Endothelial cell of umbilical vein (primary cell): ENCODE measurements at regions not wholly inside any gene's neighbourhood (a gene's known extent, or its start where the extent isn't known, plus 50 kb on each side); places are given as distances from the start of the nearest gene placed in this dataset.

ENCODE experiments used
- EZH2 ChIP-seq: IDR thresholded peaks from 2 replicates; pipeline ENCODE4 v1.6.1; 2012; ENCODE audit warnings: borderline replicate concordance, low read depth, mild to moderate bottlenecking, moderate library complexity, low read length, inconsistent platforms; ENCODE audit not compliant: severe bottlenecking
- JUN ChIP-seq: IDR thresholded peaks from 2 replicates; pipeline ENCODE4 v1.6.1; 2011; ENCODE audit warnings: borderline replicate concordance, low read depth; ENCODE audit not compliant: insufficient read length, insufficient read depth
- MYC ChIP-seq: IDR thresholded peaks from one replicate; pipeline ENCODE4 v1.6.1; 2011; ENCODE audit warnings: mild to moderate bottlenecking, low read depth, low read length
- POLR2A ChIP-seq: IDR thresholded peaks from 2 replicates; pipeline ENCODE4 v1.6.1; 2012; ENCODE audit warnings: low read depth, mild to moderate bottlenecking, control low read depth, low read length
- POLR2AphosphoS5 ChIP-seq: IDR thresholded peaks from 2 replicates; pipeline ENCODE4 v1.6.1; 2012; ENCODE audit warnings: low read depth, mild to moderate bottlenecking, control low read depth, low read length, moderate library complexity; ENCODE audit not compliant: insufficient read depth
- TF ChIP-seq, protein P1 (sequence below), 2 donors: IDR thresholded peaks; 1 replicate in 1 of 2; 2 replicates in 1 of 2; pipeline ENCODE4 v1.5.1; 2011; ENCODE audit warnings: low read length in 2 of 2, mild to moderate bottlenecking in 2 of 2, moderate library complexity in 2 of 2, control low read depth in 1 of 2, inconsistent platforms in 1 of 2, low read depth in 1 of 2; ENCODE audit not compliant: insufficient read depth in 1 of 2; ENCODE audit errors: extremely low read depth in 1 of 2
- TF ChIP-seq, protein P2 (sequence below): IDR thresholded peaks from 2 replicates; pipeline ENCODE4 v1.6.1; 2011; ENCODE audit not compliant: insufficient read depth, insufficient read length

DNA sequence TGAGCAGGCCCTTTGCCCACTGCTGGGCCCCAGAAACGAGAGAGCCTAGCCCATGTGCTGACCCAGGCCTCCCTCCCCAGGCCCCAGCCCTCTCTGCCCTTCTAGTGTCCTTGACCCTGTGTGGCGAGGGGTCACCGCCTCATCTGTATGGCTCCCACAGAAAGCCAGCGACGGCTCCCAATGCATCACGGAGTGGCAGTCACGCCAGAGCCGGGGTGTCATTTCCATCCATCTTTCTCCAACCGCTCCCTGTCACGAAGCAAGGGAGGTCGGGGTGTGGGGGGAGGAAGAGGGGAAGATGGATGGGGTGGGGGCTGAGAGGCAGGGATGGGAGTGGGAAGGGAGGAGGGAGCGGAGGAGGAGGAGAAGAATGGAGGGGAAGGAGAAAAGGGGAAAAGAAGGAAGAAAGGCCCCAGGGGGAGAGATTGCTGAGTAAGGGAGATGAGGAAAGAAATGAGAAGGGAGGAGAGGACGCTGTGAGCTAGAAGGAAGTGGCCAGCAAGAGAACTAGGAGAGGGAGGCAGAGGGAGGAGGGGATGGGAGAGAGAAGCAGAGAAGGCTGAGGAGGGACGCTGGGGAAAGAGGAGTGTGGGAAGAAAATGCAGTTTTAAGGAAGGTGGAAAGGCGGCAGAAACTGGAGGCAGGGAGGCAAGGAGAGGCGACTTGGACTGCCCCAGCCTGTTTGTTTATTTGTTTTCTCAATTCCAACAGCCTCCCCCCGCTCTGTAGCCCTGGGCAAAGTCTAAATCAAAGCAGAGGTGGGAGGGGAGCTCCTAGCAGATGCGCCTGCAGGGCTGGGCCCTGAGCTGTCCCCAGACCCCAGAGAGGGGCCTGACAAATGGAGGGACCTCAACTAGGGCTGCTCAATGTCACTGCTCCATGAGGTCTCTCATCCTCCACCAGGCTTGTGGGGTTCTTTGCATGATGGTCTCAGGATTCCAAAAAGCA is 75.5 kb upstream of the LHX5 start:
- TF ChIP-seq POLR2AphosphoS5: no peak
- TF ChIP-seq, protein P1, sequence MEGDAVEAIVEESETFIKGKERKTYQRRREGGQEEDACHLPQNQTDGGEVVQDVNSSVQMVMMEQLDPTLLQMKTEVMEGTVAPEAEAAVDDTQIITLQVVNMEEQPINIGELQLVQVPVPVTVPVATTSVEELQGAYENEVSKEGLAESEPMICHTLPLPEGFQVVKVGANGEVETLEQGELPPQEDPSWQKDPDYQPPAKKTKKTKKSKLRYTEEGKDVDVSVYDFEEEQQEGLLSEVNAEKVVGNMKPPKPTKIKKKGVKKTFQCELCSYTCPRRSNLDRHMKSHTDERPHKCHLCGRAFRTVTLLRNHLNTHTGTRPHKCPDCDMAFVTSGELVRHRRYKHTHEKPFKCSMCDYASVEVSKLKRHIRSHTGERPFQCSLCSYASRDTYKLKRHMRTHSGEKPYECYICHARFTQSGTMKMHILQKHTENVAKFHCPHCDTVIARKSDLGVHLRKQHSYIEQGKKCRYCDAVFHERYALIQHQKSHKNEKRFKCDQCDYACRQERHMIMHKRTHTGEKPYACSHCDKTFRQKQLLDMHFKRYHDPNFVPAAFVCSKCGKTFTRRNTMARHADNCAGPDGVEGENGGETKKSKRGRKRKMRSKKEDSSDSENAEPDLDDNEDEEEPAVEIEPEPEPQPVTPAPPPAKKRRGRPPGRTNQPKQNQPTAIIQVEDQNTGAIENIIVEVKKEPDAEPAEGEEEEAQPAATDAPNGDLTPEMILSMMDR (IDR thresholded peaks at IDR 0.05; ENCODE audit: extremely low read depth in 1 of 2, insufficient read depth in 1 of 2, low read depth in 1 of 2, low read length in 2 of 2): no peak
- TF ChIP-seq POLR2A: no peak
- no peak for TF ChIP-seq EZH2
- TF ChIP-seq, protein P2, sequence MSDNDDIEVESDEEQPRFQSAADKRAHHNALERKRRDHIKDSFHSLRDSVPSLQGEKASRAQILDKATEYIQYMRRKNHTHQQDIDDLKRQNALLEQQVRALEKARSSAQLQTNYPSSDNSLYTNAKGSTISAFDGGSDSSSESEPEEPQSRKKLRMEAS: no peak
- TF ChIP-seq JUN: no peak
- TF ChIP-seq MYC: no peak
